SKM-1 treated with dmso at 0.1 percent for 144 hours (cell line): ENCODE measurements at regions not wholly inside any gene's neighbourhood (a gene's known extent, or its start where the extent isn't known, plus 50 kb on each side); places are given as distances from the start of the nearest gene placed in this dataset.
"Not testable (repeated sequence)": the region's sequence is repeated elsewhere in the genome, so short reads cannot be mapped to it uniquely, and the experiment has no call there.

Experiments
- DNase-seq: peaks from one replicate; lab custom pipeline; 2025; ENCODE audit not compliant: unreplicated experiment; lab: John Stamatoyannopoulos, UW

DNA sequence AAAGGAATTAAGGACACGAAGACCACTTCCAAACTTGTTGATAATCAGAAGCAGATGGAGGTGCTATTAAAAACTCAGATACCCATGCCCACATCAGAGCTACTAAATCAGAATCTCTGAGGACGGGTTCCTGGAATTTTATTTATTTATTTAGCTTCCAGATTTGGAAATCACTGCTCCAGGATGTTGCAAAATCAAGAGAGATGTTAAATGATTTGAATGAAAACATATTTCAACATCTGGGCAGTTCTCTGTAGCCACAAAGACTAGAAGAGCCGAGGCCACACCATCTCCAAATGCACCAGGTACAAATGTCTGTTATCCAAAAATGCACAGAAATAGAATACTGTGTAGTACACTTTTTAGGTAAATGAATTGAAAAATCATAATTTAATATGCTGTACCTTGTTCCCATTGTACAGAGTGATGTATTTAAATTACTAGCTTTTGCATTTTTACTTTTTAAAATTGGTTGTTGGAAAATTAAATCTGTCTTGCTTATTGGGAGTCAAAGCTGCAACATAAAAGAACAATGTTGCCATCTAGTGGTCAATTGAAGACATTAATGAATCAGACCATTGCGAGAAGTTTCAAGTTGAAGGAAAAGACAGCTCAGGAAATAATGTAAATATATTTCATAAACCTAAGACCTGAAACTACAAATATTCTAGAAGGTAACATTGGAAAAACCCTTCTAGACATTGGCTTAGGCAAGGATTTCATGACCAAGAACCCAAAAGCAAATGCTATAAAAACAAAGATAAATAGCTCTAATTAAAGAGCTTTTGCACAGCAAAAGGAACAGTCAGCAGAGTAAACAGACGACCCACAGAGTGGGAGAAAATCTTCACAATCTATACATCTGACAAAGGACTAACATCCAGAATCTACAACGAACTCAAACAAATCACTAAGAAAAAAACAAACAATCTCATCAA, 151.3 kb upstream of the TTC29 start:
- DNase-seq, result peak; percentile 37

GRCh38 chr4:147101678-147102077, 156.0 kb upstream of the TTC29 start:
- DNase-seq, result no peak

GRCh38 chr4:147102596-147102995, 156.9 kb upstream of the TTC29 start:
- no peak for DNase-seq

DNA sequence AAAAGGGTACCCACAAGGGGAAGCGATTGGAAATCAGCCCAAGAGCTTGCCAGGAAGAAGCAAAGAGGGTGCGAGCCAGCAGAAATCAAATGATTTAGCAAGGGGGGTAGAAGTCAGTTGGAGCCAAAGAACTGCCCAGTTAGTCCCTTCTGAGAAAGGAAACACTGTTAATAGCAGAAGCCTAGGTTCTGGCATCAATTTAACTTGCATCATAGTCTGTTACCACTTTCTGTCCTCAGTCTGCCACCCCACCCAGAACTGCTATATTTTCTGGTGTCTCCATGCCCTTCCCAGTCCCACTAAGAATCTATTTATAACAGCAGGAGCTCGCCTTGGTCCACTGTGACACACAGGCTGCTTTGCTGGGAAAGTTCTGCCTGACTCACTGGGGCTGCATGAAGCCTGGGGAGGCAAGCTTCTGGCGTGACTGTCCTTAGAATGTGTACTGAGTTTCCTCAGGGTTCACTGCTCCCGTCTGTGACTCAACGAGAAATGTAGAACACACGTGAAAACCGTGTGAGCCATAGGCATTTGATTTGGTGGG, 157.8 kb upstream of the TTC29 start:
- no peak for DNase-seq

- DNase-seq, result no peak
Observed at GRCh38 chr4:147104768-147105167, 159.1 kb upstream of the TTC29 start.

GRCh38 chr4:147108409-147108808, 162.7 kb upstream of the TTC29 start:
- no peak for DNase-seq

DNA sequence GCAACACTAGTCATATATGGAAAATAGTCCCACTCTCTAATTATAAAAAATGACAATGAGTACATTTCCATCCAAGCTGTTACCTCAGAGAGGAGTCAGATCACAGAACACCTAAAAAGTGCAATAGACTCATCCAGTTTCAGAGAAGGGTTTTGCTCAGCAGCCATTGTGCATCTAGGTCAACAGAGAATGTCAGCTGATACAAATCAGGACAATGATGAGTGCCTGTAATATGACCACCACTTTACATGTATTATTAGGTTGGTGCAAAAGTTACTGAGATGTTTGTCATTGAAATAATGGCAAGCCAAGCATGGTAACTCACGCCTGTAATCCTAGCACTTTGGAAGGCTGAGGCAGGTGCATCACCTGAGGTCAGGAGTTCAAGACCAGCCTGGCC, 164.1 kb upstream of the TTC29 start:
- DNase-seq, result no peak

DNA sequence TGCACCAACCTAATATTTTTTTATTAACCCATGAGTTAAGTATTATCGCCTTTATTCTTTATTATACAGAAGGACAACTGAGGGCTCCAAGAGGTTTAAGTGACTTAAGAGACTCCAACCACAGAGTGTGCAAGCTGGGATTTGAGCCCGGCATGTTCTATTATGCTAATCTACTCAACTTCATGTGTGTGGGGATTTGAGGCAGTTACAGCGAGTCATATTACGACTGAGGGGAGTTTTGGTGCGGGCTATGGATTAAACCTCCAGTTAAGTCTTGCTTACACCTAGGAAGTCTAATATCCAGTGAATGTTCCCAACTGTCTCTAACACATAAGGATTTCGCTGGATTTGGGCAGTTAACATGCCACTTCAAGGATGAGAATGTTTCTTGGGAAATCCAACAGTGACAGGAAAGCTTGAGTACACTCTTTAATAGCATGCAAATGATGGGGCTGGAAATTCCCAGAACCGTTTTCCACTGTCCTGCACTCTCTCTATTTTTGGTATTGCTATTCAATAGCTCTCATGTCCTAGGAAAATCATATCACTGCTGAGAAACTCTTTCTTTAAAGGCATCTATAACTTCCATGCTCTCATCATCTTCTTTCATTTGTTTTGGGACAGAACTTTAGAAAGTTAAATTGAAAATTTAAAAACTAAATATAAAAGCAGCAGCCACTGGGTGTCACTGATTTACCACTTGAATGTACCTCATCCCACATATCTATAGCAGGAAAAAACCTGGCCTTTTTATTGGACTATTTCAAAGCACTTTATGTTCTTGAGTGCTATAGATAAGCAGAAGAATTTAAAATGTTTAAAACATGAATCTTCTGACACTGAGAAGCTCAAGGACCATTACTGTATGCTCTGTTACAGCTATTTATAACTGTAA, 165.1 kb upstream of the TTC29 start:
- no peak for DNase-seq

DNA sequence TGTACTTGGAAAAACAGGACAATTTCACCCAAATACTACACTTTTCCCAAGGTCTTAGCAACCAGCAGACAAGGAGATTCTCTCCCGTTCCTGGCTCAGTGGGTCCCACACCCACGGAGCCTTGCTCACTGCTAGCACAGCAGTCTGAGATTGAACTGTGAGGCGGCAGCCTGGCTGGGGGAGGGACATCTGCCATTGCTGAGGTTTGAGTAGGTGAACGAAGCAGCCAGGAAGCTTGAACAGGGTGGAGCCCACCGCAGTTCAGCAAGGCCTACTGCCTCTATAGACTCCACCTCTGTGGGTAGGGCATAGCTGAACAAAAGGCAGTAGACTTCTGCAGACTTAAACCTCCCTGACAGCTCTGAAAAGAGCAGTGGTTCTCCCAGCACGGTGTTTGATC, 166.5 kb upstream of the TTC29 start:
- not testable (repeated sequence) for DNase-seq

DNA sequence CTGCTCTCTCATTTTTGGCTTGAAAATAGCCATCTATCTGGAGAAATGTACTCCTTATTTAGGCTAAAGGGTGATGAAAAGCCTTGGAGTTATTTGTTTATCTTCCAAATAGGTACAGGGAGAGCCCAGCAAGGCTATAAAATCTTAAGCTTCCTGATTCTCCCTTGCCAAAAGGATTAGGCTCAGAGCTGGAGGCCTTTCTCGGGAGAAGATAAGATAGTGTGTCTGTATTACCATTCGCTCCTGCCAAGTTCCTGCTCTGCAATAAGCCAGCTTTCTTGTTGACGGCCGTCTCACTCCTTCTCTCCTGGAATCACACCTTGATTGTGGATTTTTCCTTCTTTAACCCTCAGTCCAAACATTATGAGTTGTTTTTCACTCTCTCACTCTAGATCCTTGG, 171.8 kb upstream of the TTC29 start:
- no peak for DNase-seq

DNA sequence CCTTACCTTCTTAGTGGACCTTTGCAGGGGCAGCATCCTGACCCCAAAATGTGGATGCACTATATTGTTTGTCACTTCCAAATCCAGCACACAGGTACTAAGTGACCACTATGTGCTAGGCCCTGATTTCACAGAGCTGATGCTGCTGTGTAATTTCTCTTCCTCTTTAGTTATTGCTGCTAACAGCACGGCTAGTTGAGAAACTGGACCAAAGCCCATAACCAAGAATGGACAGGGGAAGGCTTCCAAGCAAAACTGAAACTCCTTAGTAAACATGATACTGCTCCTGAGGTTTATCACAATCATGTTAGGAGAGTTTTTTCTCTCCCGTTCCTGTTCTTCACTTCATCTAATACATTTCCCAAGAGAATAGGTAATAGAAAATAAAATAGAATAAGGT, 172.9 kb upstream of the TTC29 start:
- DNase-seq, result no peak

DNA sequence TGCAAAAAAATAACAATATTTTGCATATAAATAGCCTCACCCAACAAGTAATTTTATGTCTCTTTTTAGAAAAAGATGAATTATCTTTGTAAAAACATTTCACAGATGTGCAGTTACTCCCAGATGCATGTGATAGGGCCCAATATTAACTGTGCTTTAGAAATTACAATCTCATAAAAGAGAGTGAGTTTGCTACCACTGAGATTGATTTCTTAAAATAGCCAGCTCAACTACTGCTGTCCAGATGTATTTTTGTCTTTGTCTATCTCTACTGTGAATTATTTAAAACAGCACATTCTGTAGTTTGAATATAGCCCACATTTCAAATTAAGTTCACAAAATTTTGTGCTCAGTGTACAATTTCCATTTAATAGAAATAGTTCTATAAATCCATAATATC, 177.0 kb upstream of the TTC29 start:
- DNase-seq, result no peak

DNA sequence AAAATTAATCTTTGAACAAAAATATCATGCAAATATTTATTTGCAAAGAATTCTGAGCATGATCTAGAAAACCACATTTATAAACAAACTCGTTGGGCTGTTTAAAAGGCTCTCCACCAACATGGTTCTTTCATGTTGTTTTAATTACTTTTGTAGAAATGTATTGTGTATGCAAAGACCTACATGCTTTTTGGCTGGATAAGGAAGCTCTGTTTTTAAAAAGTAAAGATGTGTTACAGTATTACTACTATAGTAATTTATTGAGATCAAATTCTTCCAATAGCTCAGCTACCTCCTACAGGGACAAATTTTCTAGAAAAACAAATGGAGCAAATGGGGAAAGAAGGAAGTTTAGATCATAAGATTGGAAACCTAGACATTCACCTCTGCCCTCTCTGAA, 177.5 kb upstream of the TTC29 start:
- DNase-seq, result no peak

DNA sequence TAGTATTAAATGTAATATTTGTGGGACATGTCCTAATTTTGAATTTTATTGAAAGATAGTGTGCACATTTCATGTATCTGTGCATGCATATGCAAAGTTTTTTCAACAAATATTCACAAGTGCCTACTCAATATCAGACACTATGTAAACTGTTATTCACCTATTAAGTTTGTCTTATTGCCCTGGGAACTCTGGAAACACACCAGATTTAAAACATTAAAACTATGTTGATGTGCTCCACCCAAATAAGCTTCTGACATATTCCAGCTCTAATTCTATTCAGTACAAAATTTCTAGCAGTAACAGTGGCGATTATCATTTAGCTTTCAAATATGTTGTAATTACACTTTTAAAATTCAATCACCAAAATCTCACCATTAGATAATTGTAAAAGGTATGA, 183.1 kb upstream of the TTC29 start:
- no peak for DNase-seq

DNA sequence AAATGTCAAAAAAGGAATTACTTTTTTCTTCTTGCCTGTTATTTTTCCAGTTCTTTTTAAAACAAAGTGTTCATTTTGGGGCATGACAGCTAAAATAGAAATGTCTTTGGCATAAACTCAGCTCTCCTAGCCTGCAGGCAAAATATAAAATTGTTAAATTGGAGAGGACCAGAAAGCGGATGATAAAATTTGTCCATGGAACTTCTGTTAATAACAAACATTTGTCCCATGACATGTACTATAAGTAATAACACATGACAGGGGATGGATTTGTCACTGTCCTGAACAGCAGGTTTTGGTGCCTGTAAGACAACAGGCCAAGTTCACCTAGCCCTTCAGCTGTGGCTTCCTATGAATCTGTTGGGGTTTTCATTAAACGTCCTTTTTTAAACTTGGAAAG, 184.0 kb upstream of the TTC29 start:
- DNase-seq, result no peak

- DNase-seq, result no peak
Observed at GRCh38 chr4:147134536-147135210, 189.0 kb upstream of the TTC29 start.

GRCh38 chr4:147136310-147136709, 190.6 kb upstream of the TTC29 start:
- DNase-seq, result no peak

GRCh38 chr4:147136751-147137150, 191.1 kb upstream of the TTC29 start:
- DNase-seq, result no peak

- DNase-seq, result no peak
Observed at GRCh38 chr4:147137280-147137679, 191.6 kb upstream of the TTC29 start.

GRCh38 chr4:147138171-147138570, 192.5 kb upstream of the TTC29 start:
- DNase-seq, result no peak
